GM21576 (cell line): ENCODE measurements at regions not wholly inside any gene's neighbourhood (a gene's known extent, or its start where the extent isn't known, plus 50 kb on each side); places are given as distances from the start of the nearest gene placed in this dataset.

Experiments
- ATAC-seq: cut with Tn5 transposase; IDR thresholded peaks from one replicate; pipeline ENCODE4 v1.9.1; 2021; ENCODE audit warnings: mild to moderate bottlenecking, moderate library complexity; ENCODE audit not compliant: unreplicated experiment

- no peak for ATAC-seq
These were observed 138.8 kb upstream of the NALF2 start for GRCh38 chrX:69365349-69365748.

- peak; percentile 54 for ATAC-seq
These were observed 141.3 kb upstream of the NALF2 start for GRCh38 chrX:69362856-69363255.

- no peak for ATAC-seq
These were observed 141.8 kb upstream of the NALF2 start for GRCh38 chrX:69362354-69362753.

GRCh38 chrX:69361311-69361845, 142.7 kb upstream of the NALF2 start:
- ATAC-seq = no peak

- no peak for ATAC-seq
These were observed 146.8 kb upstream of the NALF2 start for GRCh38 chrX:69357317-69357716.

GRCh38 chrX:69324851-69325250, 159.6 kb upstream of the PJA1 start:
- ATAC-seq = no peak

- ATAC-seq = no peak
These were observed 158.8 kb upstream of the PJA1 start for GRCh38 chrX:69323786-69324720.

- no peak for ATAC-seq
These were observed 156.5 kb upstream of the PJA1 start for GRCh38 chrX:69321789-69322188.

GRCh38 chrX:69321006-69321655, 155.9 kb upstream of the PJA1 start:
- no peak for ATAC-seq

- no peak for ATAC-seq
These were observed 154.9 kb upstream of the PJA1 start for GRCh38 chrX:69320116-69320515.

GRCh38 chrX:69319376-69319775, 154.1 kb upstream of the PJA1 start:
- no peak for ATAC-seq

- no peak for ATAC-seq
These were observed 153.5 kb upstream of the PJA1 start for GRCh38 chrX:69318651-69319340.

- no peak for ATAC-seq
These were observed 152.5 kb upstream of the PJA1 start for GRCh38 chrX:69317721-69318120.

GRCh38 chrX:69314436-69315348, 149.4 kb upstream of the PJA1 start:
- ATAC-seq = no peak

- ATAC-seq = no peak
These were observed 148.5 kb upstream of the PJA1 start for GRCh38 chrX:69313617-69314290.

GRCh38 chrX:69311936-69312670, 146.8 kb upstream of the PJA1 start:
- ATAC-seq = no peak

- ATAC-seq = no peak
These were observed 144.0 kb upstream of the PJA1 start for GRCh38 chrX:69309074-69309792.

- no peak for ATAC-seq
These were observed 142.5 kb upstream of the PJA1 start for GRCh38 chrX:69307756-69308155.
